ENCODE measurements at regions not wholly inside any gene's neighbourhood (a gene's known extent, or its start where the extent isn't known, plus 50 kb on each side); places are given as distances from the start of the nearest gene placed in this dataset.
"Not testable (repeated sequence)": the region's sequence is repeated elsewhere in the genome, so short reads cannot be mapped to it uniquely, and the experiment has no call there.

GRCh38 chr7:82572195-82572880 is 128.8 kb upstream of the CACNA2D1 start:
- no peak overlapping the region for H2AFZ ChIP-seq (ENCODE audit: insufficient read depth, low read depth, low read length, poor library complexity, severe bottlenecking)
- TF ChIP-seq, protein P1, sequence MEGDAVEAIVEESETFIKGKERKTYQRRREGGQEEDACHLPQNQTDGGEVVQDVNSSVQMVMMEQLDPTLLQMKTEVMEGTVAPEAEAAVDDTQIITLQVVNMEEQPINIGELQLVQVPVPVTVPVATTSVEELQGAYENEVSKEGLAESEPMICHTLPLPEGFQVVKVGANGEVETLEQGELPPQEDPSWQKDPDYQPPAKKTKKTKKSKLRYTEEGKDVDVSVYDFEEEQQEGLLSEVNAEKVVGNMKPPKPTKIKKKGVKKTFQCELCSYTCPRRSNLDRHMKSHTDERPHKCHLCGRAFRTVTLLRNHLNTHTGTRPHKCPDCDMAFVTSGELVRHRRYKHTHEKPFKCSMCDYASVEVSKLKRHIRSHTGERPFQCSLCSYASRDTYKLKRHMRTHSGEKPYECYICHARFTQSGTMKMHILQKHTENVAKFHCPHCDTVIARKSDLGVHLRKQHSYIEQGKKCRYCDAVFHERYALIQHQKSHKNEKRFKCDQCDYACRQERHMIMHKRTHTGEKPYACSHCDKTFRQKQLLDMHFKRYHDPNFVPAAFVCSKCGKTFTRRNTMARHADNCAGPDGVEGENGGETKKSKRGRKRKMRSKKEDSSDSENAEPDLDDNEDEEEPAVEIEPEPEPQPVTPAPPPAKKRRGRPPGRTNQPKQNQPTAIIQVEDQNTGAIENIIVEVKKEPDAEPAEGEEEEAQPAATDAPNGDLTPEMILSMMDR (IDR thresholded peaks at IDR 0.05), result peak; percentile 74
- no peak for TF ChIP-seq EZH2 (IDR thresholded peaks at IDR 0.05; ENCODE audit: borderline replicate concordance, insufficient read depth, low read depth, low read length, poor library complexity, severe bottlenecking)
- H3K79me2 ChIP-seq (ENCODE audit: control insufficient read depth, insufficient read depth, low read length), result no peaks in the 10 kb centered on the region
- no peaks in the 10 kb centered on the region for H3K4me1 ChIP-seq (ENCODE audit: control insufficient read depth in 2 of 2, insufficient read depth in 2 of 2, low read length in 2 of 2)
- H3K9me3 ChIP-seq (ENCODE audit: control extremely low read depth in 1 of 3, control insufficient read depth in 2 of 3, insufficient read depth in 1 of 3, low read length in 2 of 3), result no peaks in the 10 kb centered on the region
- no peaks in the 10 kb centered on the region for H3K4me1 Mint-ChIP-seq
- H3K4me3 ChIP-seq (ENCODE audit: control extremely low read depth in 1 of 5, extremely low read depth in 1 of 5, insufficient read depth in 1 of 5, low read depth in 2 of 5, low read length in 4 of 5), result no peak overlapping the region
- no peak overlapping the region for H3K4me3 Mint-ChIP-seq
- no peak overlapping the region for H3K27ac ChIP-seq (ENCODE audit: low read length in 2 of 2)
- H3K27ac Mint-ChIP-seq, result no peak overlapping the region
- DNase-seq (peak; percentile 52), ATAC-seq (ENCODE audit: low read depth) (no peak)
- ChIA-PET POLR2A (no interaction called here), CTCF (interaction anchor here (0.7 to 2.3 kb wide), 7 partner anchors 9 to 1875 kb away, joined by 3 to 12 read pairs (median 4); no protein-coding TSS in a partner anchor)
- WGBS (ENCODE audit: insufficient coverage), result 0% methylated on average over 1 of the region's 9 CpGs
- no peak overlapping the region for H3K4me2 ChIP-seq (replicated peaks; ENCODE audit: low read depth, low read length, poor library complexity, severe bottlenecking)
- intact Hi-C loops (cut with micrococcal nuclease), result loop anchor here (2.0 to 5.0 kb wide), 2 partner anchors 528 to 1875 kb away; no protein-coding TSS in a partner anchor
- H3K9ac ChIP-seq (ENCODE audit: low read length), result no peak overlapping the region
- H3K27me3 Mint-ChIP-seq, result no peaks in the 10 kb centered on the region
- H3K27me3 ChIP-seq (replicated peaks in 1 of 4; ENCODE audit: control extremely low read depth in 1 of 4, control insufficient read depth in 3 of 4, insufficient read depth in 4 of 4, low read length in 3 of 4), result no peaks in the 10 kb centered on the region
- H3K36me3 ChIP-seq (replicated peaks in 1 of 2; ENCODE audit: control extremely low read depth in 1 of 2, control insufficient read depth in 1 of 2, extremely low read depth in 1 of 2, insufficient read depth in 2 of 2, low read length in 1 of 2), result no peaks in the 10 kb centered on the region
- no peaks in the 10 kb centered on the region for H4K20me1 ChIP-seq (ENCODE audit: control insufficient read depth, insufficient read depth, low read length, poor library complexity, severe bottlenecking)
- no peaks in the 10 kb centered on the region for H3K9me3 Mint-ChIP-seq (ENCODE audit: insufficient read depth)

DNA sequence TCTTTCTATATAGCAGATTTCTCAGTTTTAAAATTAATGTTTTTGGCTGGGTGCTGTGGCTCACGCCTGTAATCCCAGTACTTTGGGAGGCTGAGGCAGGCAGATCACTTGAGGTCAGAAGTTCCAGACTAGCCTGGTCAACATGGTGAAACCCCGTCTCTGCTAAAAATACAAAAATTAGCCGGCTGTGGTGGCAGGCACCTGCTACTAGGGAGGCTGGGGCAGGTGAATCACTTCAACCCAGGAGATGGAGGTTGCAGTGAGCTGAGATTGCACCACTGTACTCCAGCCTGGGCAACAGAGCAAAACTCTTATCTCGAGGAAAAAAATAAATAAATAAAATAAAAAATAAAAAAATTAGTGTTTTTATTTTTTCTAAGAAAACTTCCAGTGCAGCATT is 127.5 kb upstream of the CACNA2D1 start:
- H3K79me2 ChIP-seq (ENCODE audit: control insufficient read depth, insufficient read depth, low read length); H3K4me1 Mint-ChIP-seq; DNase-seq; POLR2A ChIA-PET; H3K36me3 ChIP-seq (replicated peaks in 1 of 2; ENCODE audit: control extremely low read depth in 1 of 2, control insufficient read depth in 1 of 2, extremely low read depth in 1 of 2, insufficient read depth in 2 of 2, low read length in 1 of 2); H3K27me3 ChIP-seq (replicated peaks in 1 of 4; ENCODE audit: control extremely low read depth in 1 of 4, control insufficient read depth in 3 of 4, insufficient read depth in 4 of 4, low read length in 3 of 4); H3K27me3 Mint-ChIP-seq; H4K20me1 ChIP-seq (ENCODE audit: control insufficient read depth, insufficient read depth, low read length, poor library complexity, severe bottlenecking); H3K4me1 ChIP-seq (ENCODE audit: control insufficient read depth in 2 of 2, insufficient read depth in 2 of 2, low read length in 2 of 2); H3K4me3 ChIP-seq (ENCODE audit: control extremely low read depth in 1 of 5, extremely low read depth in 1 of 5, insufficient read depth in 1 of 5, low read depth in 2 of 5, low read length in 4 of 5); H3K9me3 ChIP-seq (ENCODE audit: control extremely low read depth in 1 of 3, control insufficient read depth in 2 of 3, insufficient read depth in 1 of 3, low read length in 2 of 3); H2AFZ ChIP-seq (ENCODE audit: insufficient read depth, low read depth, low read length, poor library complexity, severe bottlenecking); H3K4me2 ChIP-seq (replicated peaks; ENCODE audit: low read depth, low read length, poor library complexity, severe bottlenecking); ATAC-seq (ENCODE audit: low read depth); H3K4me3 Mint-ChIP-seq; H3K27ac ChIP-seq (ENCODE audit: low read length in 2 of 2); H3K9me3 Mint-ChIP-seq (ENCODE audit: insufficient read depth); H3K9ac ChIP-seq (ENCODE audit: low read length); H3K27ac Mint-ChIP-seq: not testable (repeated sequence)
- intact Hi-C loops (cut with micrococcal nuclease), result loop anchor here (5.0 kb wide), 1 partner anchor 1874 kb away; no protein-coding TSS in a partner anchor
- CTCF ChIA-PET, result interaction anchor here (1.1 to 2.3 kb wide), 3 partner anchors 8 to 1086 kb away, joined by 3 to 11 read pairs (median 8); no protein-coding TSS in a partner anchor
- 72% methylated on average over 3 of the region's 4 CpGs for WGBS (ENCODE audit: insufficient coverage)

Data from B cell (primary cell).